HT1080 (cell line): ENCODE measurements at regions not wholly inside any gene's neighbourhood (a gene's known extent, or its start where the extent isn't known, plus 50 kb on each side); places are given as distances from the start of the nearest gene placed in this dataset.
A peak's percentile ranks its signal among the peaks of the same experiment; 100 is the strongest.

Experiments used
- DNase-seq: peaks from one replicate; pipeline ENCODE4 v3.0.0-alpha.2; 2015; ENCODE audit warnings: low read depth

- DNase-seq = no peak
These were observed 168.5 kb downstream of the TEX36 start for GRCh38 chr10:125514206-125515162.

- no peak for DNase-seq
These were observed 169.4 kb downstream of the TEX36 start for GRCh38 chr10:125513429-125514182.

GRCh38 chr10:125510998-125511397 lies 172.0 kb downstream of the TEX36 start:
- no peak for DNase-seq

GRCh38 chr10:125505648-125506047 lies 177.3 kb downstream of the TEX36 start:
- DNase-seq = no peak

- no peak for DNase-seq
These were observed 180.7 kb downstream of the TEX36 start for GRCh38 chr10:125502276-125502675.

- DNase-seq = no peak
These were observed 187.6 kb downstream of the TEX36 start for GRCh38 chr10:125495386-125495785.

- no peak for DNase-seq
These were observed 188.2 kb downstream of the TEX36 start for GRCh38 chr10:125494651-125495239.

- no peak for DNase-seq
These were observed 191.6 kb downstream of the TEX36 start for GRCh38 chr10:125491381-125491780.

- DNase-seq = no peak
These were observed 193.2 kb downstream of the TEX36 start for GRCh38 chr10:125489731-125490130.

- no peak for DNase-seq
These were observed 197.3 kb downstream of the TEX36 start for GRCh38 chr10:125485665-125486064.

- DNase-seq = no peak
These were observed 198.8 kb downstream of the TEX36 start for GRCh38 chr10:125484035-125484732.

- no peak for DNase-seq
These were observed 200.3 kb downstream of the TEX36 start for GRCh38 chr10:125482637-125483036.

GRCh38 chr10:125482108-125482507 lies 200.9 kb downstream of the TEX36 start:
- no peak for DNase-seq

GRCh38 chr10:125479059-125479458 lies 203.9 kb downstream of the TEX36 start:
- DNase-seq = peak; percentile 70

- no peak for DNase-seq
These were observed 207.1 kb downstream of the TEX36 start for GRCh38 chr10:125475815-125476214.

GRCh38 chr10:125473143-125473793 lies 209.7 kb downstream of the TEX36 start:
- no peak for DNase-seq

- no peak for DNase-seq
These were observed 210.9 kb downstream of the TEX36 start for GRCh38 chr10:125472010-125472607.

GRCh38 chr10:125468278-125468677 lies 214.7 kb downstream of the TEX36 start:
- DNase-seq = no peak

GRCh38 chr10:125466685-125467084 lies 216.3 kb downstream of the TEX36 start:
- no peak for DNase-seq

- no peak for DNase-seq
These were observed 220.1 kb downstream of the TEX36 start for GRCh38 chr10:125462845-125463244.
